SK-N-SH (cell line): ENCODE measurements at regions not wholly inside any gene's neighbourhood (a gene's known extent, or its start where the extent isn't known, plus 50 kb on each side); places are given as distances from the start of the nearest gene placed in this dataset.

Source experiments
- CHD2 ChIP-seq: fragments of 150-350 bp; IDR thresholded peaks from 2 replicates; pipeline ENCODE4 v1.6.1; 2018; ENCODE audit warnings: low read length; ENCODE audit not compliant: partially characterized antibody
- CTCF ChIP-seq: fragments of 200-600 bp; sonication (generic); IDR thresholded peaks from 2 replicates; pipeline ENCODE4 v1.6.1; 2017; ENCODE audit warnings: antibody characterized with exemption, mild to moderate bottlenecking, moderate library complexity
- RAD21 ChIP-seq: IDR thresholded peaks from 2 replicates; pipeline ENCODE4 v1.6.1; 2012; ENCODE audit warnings: mild to moderate bottlenecking, low read length
- SMC3 ChIP-seq: IDR thresholded peaks from 2 replicates; pipeline ENCODE4 v1.6.1; 2012; ENCODE audit warnings: low read depth, low read length, improper control_type of control experiment
- TAF1 ChIP-seq: IDR thresholded peaks from 2 replicates; pipeline ENCODE4 v1.6.1; 2012; ENCODE audit warnings: low read depth, mild to moderate bottlenecking, low read length, moderate library complexity, borderline replicate concordance
- TCF12 ChIP-seq: IDR thresholded peaks from 2 replicates; pipeline ENCODE4 v1.4.0; 2012
- YY1 ChIP-seq: IDR thresholded peaks from 2 replicates; pipeline ENCODE4 v1.4.0; 2012; ENCODE audit warnings: low read depth, mild to moderate bottlenecking

GRCh38 chr12:111124183-111124582 is 203.8 kb upstream of the MYL2 start:
- TF ChIP-seq CTCF (no peak), CHD2 (no peak), RAD21 (no peak), SMC3 (no peak), TCF12 (no peak), TAF1 (no peak), YY1 (no peak)
